CD14-positive monocyte (primary cell): ENCODE measurements at regions not wholly inside any gene's neighbourhood (a gene's known extent, or its start where the extent isn't known, plus 50 kb on each side); places are given as distances from the start of the nearest gene placed in this dataset.

Source experiments
- DNase-seq, 3 donors: peaks; one replicate each; pipeline ENCODE4 v3.0.0-alpha.2; 2011 to 2022
- H2AFZ ChIP-seq: 2 replicates; pipeline ENCODE4 v1.6.0; 2012; ENCODE audit warnings: mild to moderate bottlenecking, low read depth, low read length, inconsistent platforms; ENCODE audit not compliant: insufficient read depth, poor library complexity, severe bottlenecking
- H3K27ac ChIP-seq, 2 donors: 1 replicate in 1 of 2; 2 replicates in 1 of 2; pipeline ENCODE4 v1.5.1; 2012 to 2013; ENCODE audit warnings: low read length in 2 of 2, control low read depth in 1 of 2, inconsistent platforms in 1 of 2, low read depth in 1 of 2, mild to moderate bottlenecking in 1 of 2
- H3K27me3 ChIP-seq, 2 donors: one replicate each; pipeline versions ENCODE4 v1.6.0 to v1.6.1; 2011 to 2013; ENCODE audit warnings: low read length in 2 of 2; ENCODE audit not compliant: control insufficient read depth in 2 of 2, insufficient read depth in 2 of 2
- H3K36me3 ChIP-seq, 2 donors: replicated peaks in 1 of 2; 1 replicate in 1 of 2; 2 replicates in 1 of 2; pipeline versions ENCODE4 v1.5.1 to v1.6.1; 2012 to 2013; ENCODE audit warnings: low read length in 2 of 2, control low read depth in 1 of 2, inconsistent platforms in 1 of 2, mild to moderate bottlenecking in 1 of 2; ENCODE audit not compliant: insufficient read depth in 2 of 2, control insufficient read depth in 1 of 2
- H3K4me1 ChIP-seq, 2 donors: 1 replicate in 1 of 2; 2 replicates in 1 of 2; pipeline versions ENCODE4 v1.5.1 to v1.6.1; 2012 to 2013; ENCODE audit warnings: low read length in 2 of 2, control low read depth in 1 of 2, inconsistent platforms in 1 of 2, mild to moderate bottlenecking in 1 of 2, moderate library complexity in 1 of 2; ENCODE audit not compliant: insufficient read depth in 2 of 2, control insufficient read depth in 1 of 2
- H3K4me2 ChIP-seq: replicated peaks from 2 replicates; pipeline ENCODE3; 2012; ENCODE audit warnings: low read length, moderate library complexity, mild to moderate bottlenecking; ENCODE audit not compliant: poor library complexity, severe bottlenecking; ENCODE audit errors: extremely low read depth
- H3K4me3 ChIP-seq, 3 experiments: fragments of 200-600 bp in 1 of 3; sonication (generic) in 1 of 3; replicated peaks in 1 of 3; 1 replicate in 2 of 3; 2 replicates in 1 of 3; pipeline ENCODE4 v1.5.1; 2011 to 2013; ENCODE audit warnings: low read length in 3 of 3, mild to moderate bottlenecking in 3 of 3, control low read depth in 2 of 3, low read depth in 2 of 3, inconsistent platforms in 1 of 3, moderate library complexity in 1 of 3
- H3K79me2 ChIP-seq: 2 replicates; pipeline ENCODE4 v1.6.0; 2012; ENCODE audit warnings: mild to moderate bottlenecking, control low read depth, inconsistent platforms, low read length, moderate library complexity; ENCODE audit not compliant: insufficient read depth
- H3K9ac ChIP-seq: 2 replicates; pipeline ENCODE4 v1.6.0; 2017; ENCODE audit warnings: low read length, mild to moderate bottlenecking; ENCODE audit not compliant: insufficient read depth, poor library complexity, severe bottlenecking
- H3K9me3 ChIP-seq, 2 donors: replicated peaks in 1 of 2; 1 replicate in 1 of 2; 2 replicates in 1 of 2; pipeline versions ENCODE4 v1.5.1 to v1.6.1; 2012 to 2013; ENCODE audit warnings: low read length in 2 of 2, control low read depth in 1 of 2; ENCODE audit not compliant: control insufficient read depth in 1 of 2, insufficient read depth in 1 of 2
- H4K20me1 ChIP-seq: 2 replicates; pipeline ENCODE4 v1.6.0; 2012; ENCODE audit warnings: mild to moderate bottlenecking, low read length, control low read depth, moderate library complexity; ENCODE audit not compliant: insufficient read depth
- H3K27ac Mint-ChIP-seq, 7 donors: one replicate each; pipeline ENCODE4 v1.8.0; 2020; ENCODE audit warnings: mild to moderate bottlenecking in 7 of 7, mixed read lengths in 7 of 7, moderate library complexity in 6 of 7, inconsistent platforms in 2 of 7
- H3K27me3 Mint-ChIP-seq, 3 donors: one replicate each; pipeline ENCODE4 v1.8.0; 2021 to 2022; ENCODE audit warnings: low read depth in 3 of 3, mild to moderate bottlenecking in 3 of 3, mixed read lengths in 3 of 3, moderate library complexity in 3 of 3, inconsistent platforms in 1 of 3
- H3K36me3 Mint-ChIP-seq, 2 donors: one replicate each; pipeline ENCODE4 v1.8.0; 2020; ENCODE audit warnings: mixed read lengths in 2 of 2, inconsistent platforms in 1 of 2, mild to moderate bottlenecking in 1 of 2
- H3K4me1 Mint-ChIP-seq: one replicate; pipeline ENCODE4 v1.8.0; 2020; ENCODE audit warnings: mild to moderate bottlenecking, mixed read lengths
- H3K4me3 Mint-ChIP-seq, 2 donors: one replicate each; pipeline ENCODE4 v1.8.0; 2020; ENCODE audit warnings: mild to moderate bottlenecking in 2 of 2, mixed read lengths in 2 of 2, moderate library complexity in 1 of 2
- H3K9me3 Mint-ChIP-seq, 7 donors: one replicate each; pipeline ENCODE4 v1.8.0; 2020 to 2022; ENCODE audit warnings: mixed read lengths in 7 of 7, mild to moderate bottlenecking in 6 of 7, moderate library complexity in 6 of 7, inconsistent platforms in 2 of 7
- CTCF ChIP-seq: fragments of 200-600 bp; IDR thresholded peaks from one replicate; pipeline ENCODE4 v1.8.0; 2022; ENCODE audit warnings: antibody characterized with exemption, mild to moderate bottlenecking
- WGBS: methylation state at CpG from one replicate; pipeline ENCODE4 v1.1.5; 2013; ENCODE audit warnings: missing lambda C conversion rate; ENCODE audit not compliant: insufficient coverage; 5-methylcytosine and 5-hydroxymethylcytosine counted together
- intact Hi-C, 2 donors: fragments of 100-400 bp; cut with micrococcal nuclease; formaldehyde crosslinking; loops; one replicate each; pipeline versions ENCODE4 v1.15.0 to v1.15.1; 2023

GRCh38 chr4:169906821-169907220, 119.4 kb downstream of the MFAP3L start:
- no peak for DNase-seq
- H3K27ac Mint-ChIP-seq = no peak overlapping the region
- TF ChIP-seq CTCF = no peak
- Histone ChIP-seq H3K4me3 (no peak overlapping the region), H3K27me3 (no peaks in the 10 kb centered on the region), H3K4me2 (no peak overlapping the region), H3K4me1 (no peaks in the 10 kb centered on the region), H3K36me3 (no peaks in the 10 kb centered on the region), H3K9me3 (no peaks in the 10 kb centered on the region), H3K27ac (no peak overlapping the region), H3K79me2 (no peaks in the 10 kb centered on the region), H2AFZ (no peak overlapping the region), H4K20me1 (no peaks in the 10 kb centered on the region), H3K9ac (no peak overlapping the region)
- H3K4me1 Mint-ChIP-seq = no peaks in the 10 kb centered on the region
- no CpG with 5 or more reads among the region's 1 CpG for WGBS
- H3K27me3 Mint-ChIP-seq = peaks cover 0 to 5% (median 4%) of the 10 kb centered on the region in 3 donors
- H3K36me3 Mint-ChIP-seq = no peaks in the 10 kb centered on the region
- intact Hi-C loops = no loop called here
- H3K4me3 Mint-ChIP-seq = no peak overlapping the region
- H3K9me3 Mint-ChIP-seq = no peaks in the 10 kb centered on the region

GRCh38 chr4:169906104-169906503, 120.1 kb downstream of the MFAP3L start:
- no peaks in the 10 kb centered on the region for H3K9me3 ChIP-seq
- H3K4me2 ChIP-seq = no peak overlapping the region
- no peaks in the 10 kb centered on the region for H3K36me3 ChIP-seq
- no peak overlapping the region for H3K27ac Mint-ChIP-seq
- peaks cover 0 to 5% (median 4%) of the 10 kb centered on the region in 3 donors for H3K27me3 Mint-ChIP-seq
- WGBS = no CpG with 5 or more reads among the region's 2 CpGs
- no peaks in the 10 kb centered on the region for H3K9me3 Mint-ChIP-seq
- H3K27me3 ChIP-seq = no peaks in the 10 kb centered on the region
- no peaks in the 10 kb centered on the region for H4K20me1 ChIP-seq
- H3K36me3 Mint-ChIP-seq = no peaks in the 10 kb centered on the region
- DNase-seq = no peak
- H3K27ac ChIP-seq = no peak overlapping the region
- no peak overlapping the region for H3K4me3 ChIP-seq
- H3K9ac ChIP-seq = no peak overlapping the region
- no peak for TF ChIP-seq CTCF
- H3K4me1 Mint-ChIP-seq = no peaks in the 10 kb centered on the region
- H3K4me1 ChIP-seq = no peaks in the 10 kb centered on the region
- H2AFZ ChIP-seq = no peak overlapping the region
- intact Hi-C loops = no loop called here
- H3K79me2 ChIP-seq = no peaks in the 10 kb centered on the region
- H3K4me3 Mint-ChIP-seq = no peak overlapping the region
